SK-N-SH treated with all-trans-retinoic acid at 6 μM for 48 hours (cell line): ENCODE measurements at regions not wholly inside any gene's neighbourhood (a gene's known extent, or its start where the extent isn't known, plus 50 kb on each side); places are given as distances from the start of the nearest gene placed in this dataset.

ENCODE experiments used
- ATAC-seq: fragments of 200-7000 bp; cut with Tn5 transposase; 3 replicates; pipeline ENCODE4 v1.9.1; 2020; ENCODE audit warnings: mild to moderate bottlenecking, moderate library complexity
- BACH2 ChIP-seq: fragments of 250-450 bp; sonication (Bioruptor Pico); IDR thresholded peaks from 2 replicates; pipeline ENCODE4 v1.9.0; 2021; ENCODE audit warnings: mild to moderate bottlenecking, borderline replicate concordance
- GLIS3 ChIP-seq: fragments of 250-450 bp; sonication (Bioruptor Pico); IDR thresholded peaks from 2 replicates; pipeline ENCODE4 v1.5.0; 2020; ENCODE audit warnings: mild to moderate bottlenecking, moderate library complexity
- ISL1 ChIP-seq: fragments of 250-450 bp; sonication (Bioruptor Pico); IDR thresholded peaks from 2 replicates; pipeline ENCODE4 v2.1.2; 2022; ENCODE audit warnings: mild to moderate bottlenecking, moderate library complexity
- OSR1 ChIP-seq: fragments of 250-450 bp; sonication (Bioruptor Pico); IDR thresholded peaks from 2 replicates; pipeline ENCODE4 v1.8.0; 2022; ENCODE audit warnings: moderate library complexity, mild to moderate bottlenecking, inconsistent platforms
- SNAI2 ChIP-seq: fragments of 250-450 bp; sonication (Bioruptor Pico); IDR thresholded peaks from 2 replicates; pipeline ENCODE4 v1.5.0; 2020; ENCODE audit warnings: mild to moderate bottlenecking, moderate library complexity
- TCF4 ChIP-seq: fragments of 250-450 bp; sonication (Bioruptor Pico); IDR thresholded peaks from 2 replicates; pipeline ENCODE4 v1.8.0; 2021; ENCODE audit warnings: mild to moderate bottlenecking, moderate library complexity, borderline replicate concordance
- TSHZ2 ChIP-seq: fragments of 250-450 bp; sonication (Bioruptor Pico); IDR thresholded peaks from 2 replicates; pipeline ENCODE4 v1.5.0; 2020; ENCODE audit warnings: mild to moderate bottlenecking, moderate library complexity
- ZC3H10 ChIP-seq: fragments of 250-450 bp; sonication (Bioruptor Pico); IDR thresholded peaks from 2 replicates; pipeline ENCODE4 v1.5.1; 2021; ENCODE audit warnings: mild to moderate bottlenecking, moderate library complexity
- ZFP3 ChIP-seq: fragments of 250-450 bp; sonication (Bioruptor Pico); IDR thresholded peaks from 2 replicates; pipeline ENCODE4 v1.5.0; 2020; ENCODE audit warnings: mild to moderate bottlenecking, moderate library complexity
- ZFP30 ChIP-seq: fragments of 450-650 bp; formaldehyde crosslinking; IDR thresholded peaks from 2 replicates; pipeline ENCODE4 v1.5.0; 2022; ENCODE audit warnings: mild to moderate bottlenecking, moderate library complexity
- ZNF565 ChIP-seq: fragments of 450-650 bp; formaldehyde crosslinking; conservative IDR thresholded peaks from 2 replicates; pipeline ENCODE4 v1.5.0; 2020; ENCODE audit warnings: low read depth, mild to moderate bottlenecking, moderate library complexity
- ZNF8 ChIP-seq: fragments of 450-650 bp; formaldehyde crosslinking; IDR thresholded peaks from 2 replicates; pipeline ENCODE4 v1.5.0; 2020; ENCODE audit warnings: mild to moderate bottlenecking, moderate library complexity
- TF ChIP-seq, protein P1 (sequence below): fragments of 250-450 bp; sonication (Bioruptor Pico); IDR thresholded peaks from 2 replicates; pipeline ENCODE4 v1.5.1; 2020; ENCODE audit warnings: low read depth, mild to moderate bottlenecking, moderate library complexity

- TF ChIP-seq ZC3H10 (no peak), SNAI2 (CRISPR knock-in tag) (no peak), TCF4 (CRISPR knock-in tag) (no peak), GLIS3 (CRISPR knock-in tag) (no peak), ZFP30 (CRISPR knock-in tag) (no peak), ZNF565 (CRISPR knock-in tag) (no peak), ISL1 (CRISPR knock-in tag) (no peak), OSR1 (CRISPR knock-in tag) (no peak), ZNF8 (CRISPR knock-in tag) (no peak)
- TF ChIP-seq, protein P1, sequence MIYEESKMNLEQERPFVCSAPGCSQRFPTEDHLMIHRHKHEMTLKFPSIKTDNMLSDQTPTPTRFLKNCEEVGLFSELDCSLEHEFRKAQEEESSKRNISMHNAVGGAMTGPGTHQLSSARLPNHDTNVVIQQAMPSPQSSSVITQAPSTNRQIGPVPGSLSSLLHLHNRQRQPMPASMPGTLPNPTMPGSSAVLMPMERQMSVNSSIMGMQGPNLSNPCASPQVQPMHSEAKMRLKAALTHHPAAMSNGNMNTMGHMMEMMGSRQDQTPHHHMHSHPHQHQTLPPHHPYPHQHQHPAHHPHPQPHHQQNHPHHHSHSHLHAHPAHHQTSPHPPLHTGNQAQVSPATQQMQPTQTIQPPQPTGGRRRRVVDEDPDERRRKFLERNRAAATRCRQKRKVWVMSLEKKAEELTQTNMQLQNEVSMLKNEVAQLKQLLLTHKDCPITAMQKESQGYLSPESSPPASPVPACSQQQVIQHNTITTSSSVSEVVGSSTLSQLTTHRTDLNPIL (CRISPR knock-in tag), result no peak
- ATAC-seq, result no peak
Measured at GRCh38 chr6:134105940-134106339, 53.5 kb upstream of the SLC2A12 start.

- TF ChIP-seq TSHZ2 (CRISPR knock-in tag) (no peak), BACH2 (CRISPR knock-in tag) (no peak), OSR1 (CRISPR knock-in tag) (no peak), ZNF8 (CRISPR knock-in tag) (no peak), ZFP3 (CRISPR knock-in tag) (no peak), ZNF565 (CRISPR knock-in tag) (no peak)
- ATAC-seq, result no peak
Measured at GRCh38 chr6:134103006-134103405, 50.6 kb upstream of the SLC2A12 start.
